Prostate gland (tissue), 2 donors: ENCODE measurements at regions not wholly inside any gene's neighbourhood (a gene's known extent, or its start where the extent isn't known, plus 50 kb on each side); places are given as distances from the start of the nearest gene placed in this dataset.

Experiments
- DNase-seq: peaks from one replicate; pipeline ENCODE4 v3.0.0-alpha.2; 2019; ENCODE audit warnings: low spot score
- H3K27ac ChIP-seq, 2 donors: fragments of 200-600 bp; sonication (generic); 2 replicates each; pipeline ENCODE4 v1.5.1; 2017 to 2019
- H3K27me3 ChIP-seq: fragments of 200-600 bp; sonication (generic); replicated peaks from 2 replicates; pipeline ENCODE4 v1.5.1; 2019; ENCODE audit not compliant: insufficient read depth
- H3K36me3 ChIP-seq, 2 donors: fragments of 200-600 bp; sonication (generic); 1 replicate in 1 of 2; 2 replicates in 1 of 2; pipeline versions ENCODE4 v1.5.1 to v1.8.1; 2017 to 2019
- H3K4me1 ChIP-seq: fragments of 200-600 bp; sonication (generic); replicated peaks from 2 replicates; pipeline ENCODE4 v1.5.1; 2019
- H3K4me3 ChIP-seq, 2 donors: fragments of 200-600 bp; sonication (generic); 2 replicates each; pipeline ENCODE4 v1.5.1; 2017 to 2019
- H3K9me3 ChIP-seq: fragments of 200-600 bp; sonication (generic); 2 replicates; pipeline ENCODE4 v1.5.1; 2017
- POLR2A ChIP-seq: fragments of 450-650 bp; IDR thresholded peaks from one replicate; pipeline ENCODE4 v1.6.1; 2016; ENCODE audit warnings: antibody characterized with exemption, mild to moderate bottlenecking
- POLR2AphosphoS5 ChIP-seq: sonication (generic); formaldehyde crosslinking; IDR thresholded peaks from one replicate; pipeline ENCODE4 v1.6.1; 2017; ENCODE audit warnings: antibody characterized with exemption
- WGBS: methylation state at CpG from one replicate; pipeline ENCODE4 v1.1.5; 2018; 5-methylcytosine and 5-hydroxymethylcytosine counted together
- intact Hi-C: fragments of 100-400 bp; cut with DNase I; formaldehyde crosslinking; loops from one replicate; pipeline ENCODE4 v1.14.2; 2022
- TF ChIP-seq, protein P1 (sequence below), 4 experiments: fragments of 200-600 bp in 2 of 4; fragments of 450-650 bp in 2 of 4; sonication (generic) in 2 of 4; IDR thresholded peaks; 1 replicate in 3 of 4; 2 replicates in 1 of 4; pipeline ENCODE4 v1.5.1; 2016 to 2019; ENCODE audit warnings: antibody characterized with exemption in 4 of 4, mild to moderate bottlenecking in 2 of 4, moderate library complexity in 2 of 4

DNA sequence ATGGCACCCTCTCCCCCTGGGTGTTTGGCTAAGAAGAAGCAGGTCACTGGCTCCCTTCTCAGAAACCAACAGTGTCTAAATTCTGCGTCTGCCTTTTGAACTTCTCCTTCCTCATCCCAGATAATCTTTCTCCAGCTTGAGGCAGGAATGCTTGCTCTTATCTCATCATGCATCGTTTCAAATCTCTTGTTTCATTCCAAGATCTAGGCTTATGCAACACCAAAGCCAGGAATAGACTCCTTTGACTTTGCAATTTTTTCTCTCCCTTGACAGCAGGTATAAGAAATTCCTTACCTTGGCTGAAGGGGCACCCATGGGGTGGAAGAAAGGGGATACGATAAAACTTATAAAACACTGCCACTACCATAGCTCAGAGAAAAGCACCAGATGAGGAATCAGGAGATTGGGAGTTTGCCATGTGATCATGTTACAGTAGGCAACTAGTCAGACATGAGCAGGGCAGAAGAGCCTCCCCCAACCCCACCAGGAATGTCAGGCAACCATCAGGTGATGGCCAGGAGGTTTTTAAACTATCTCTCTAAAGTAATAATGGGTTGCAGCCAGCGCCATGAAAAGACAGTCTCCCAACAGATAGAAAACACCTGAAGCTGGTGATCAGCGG is 498.9 kb downstream of the KLF12 start:
- no peak for DNase-seq
- Histone ChIP-seq H3K27ac (no peak overlapping the region), H3K4me3 (no peak overlapping the region), H3K36me3 (no peaks in the 10 kb centered on the region), H3K9me3 (no peaks in the 10 kb centered on the region), H3K27me3 (no peaks in the 10 kb centered on the region), H3K4me1 (no peaks in the 10 kb centered on the region)
- TF ChIP-seq POLR2AphosphoS5 (no peak), POLR2A (no peak)
- TF ChIP-seq, protein P1, sequence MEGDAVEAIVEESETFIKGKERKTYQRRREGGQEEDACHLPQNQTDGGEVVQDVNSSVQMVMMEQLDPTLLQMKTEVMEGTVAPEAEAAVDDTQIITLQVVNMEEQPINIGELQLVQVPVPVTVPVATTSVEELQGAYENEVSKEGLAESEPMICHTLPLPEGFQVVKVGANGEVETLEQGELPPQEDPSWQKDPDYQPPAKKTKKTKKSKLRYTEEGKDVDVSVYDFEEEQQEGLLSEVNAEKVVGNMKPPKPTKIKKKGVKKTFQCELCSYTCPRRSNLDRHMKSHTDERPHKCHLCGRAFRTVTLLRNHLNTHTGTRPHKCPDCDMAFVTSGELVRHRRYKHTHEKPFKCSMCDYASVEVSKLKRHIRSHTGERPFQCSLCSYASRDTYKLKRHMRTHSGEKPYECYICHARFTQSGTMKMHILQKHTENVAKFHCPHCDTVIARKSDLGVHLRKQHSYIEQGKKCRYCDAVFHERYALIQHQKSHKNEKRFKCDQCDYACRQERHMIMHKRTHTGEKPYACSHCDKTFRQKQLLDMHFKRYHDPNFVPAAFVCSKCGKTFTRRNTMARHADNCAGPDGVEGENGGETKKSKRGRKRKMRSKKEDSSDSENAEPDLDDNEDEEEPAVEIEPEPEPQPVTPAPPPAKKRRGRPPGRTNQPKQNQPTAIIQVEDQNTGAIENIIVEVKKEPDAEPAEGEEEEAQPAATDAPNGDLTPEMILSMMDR (IDR thresholded peaks at IDR 0.05) = no peak
- 64% methylated on average over 5 of the region's 5 CpGs for WGBS
- intact Hi-C loops = no loop called here

DNA sequence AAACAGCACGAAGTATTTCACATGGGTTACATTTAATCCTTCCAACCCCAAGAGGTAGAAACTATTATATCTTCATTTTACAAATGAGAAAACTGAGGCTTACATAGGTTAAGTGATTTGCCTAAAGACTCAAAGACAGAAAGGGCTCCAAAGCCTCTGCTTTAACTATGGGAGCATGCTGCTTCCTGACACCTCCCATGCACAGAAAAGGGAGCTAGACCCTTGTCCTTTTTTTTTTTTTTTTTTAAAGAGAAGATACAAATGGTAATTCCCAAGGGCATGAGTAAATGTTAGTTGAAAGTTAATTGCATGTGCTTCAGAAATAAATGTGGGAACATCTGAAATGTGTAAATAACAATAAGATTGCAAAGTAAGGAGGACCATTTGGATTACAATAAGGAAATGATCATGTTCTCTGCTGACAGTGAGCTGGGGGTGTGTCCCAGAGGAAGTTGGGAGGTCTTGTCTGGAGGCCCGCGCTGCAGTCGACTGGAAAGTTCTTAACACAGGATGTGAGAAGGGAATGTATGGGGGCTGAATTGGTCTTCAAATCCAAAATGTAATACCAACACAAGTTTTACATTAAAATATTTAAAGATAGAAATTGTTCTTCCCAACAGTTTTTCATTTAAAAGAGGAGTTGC is 500.3 kb downstream of the KLF12 start:
- H3K27ac ChIP-seq = no peak overlapping the region
- H3K4me1 ChIP-seq = no peaks in the 10 kb centered on the region
- 57% methylated on average over 4 of the region's 4 CpGs for WGBS
- TF ChIP-seq, protein P1 (IDR thresholded peaks at IDR 0.05) = no peak
- TF ChIP-seq POLR2A = no peak
- TF ChIP-seq POLR2AphosphoS5 = no peak
- no peaks in the 10 kb centered on the region for H3K27me3 ChIP-seq
- H3K36me3 ChIP-seq = no peaks in the 10 kb centered on the region
- H3K4me3 ChIP-seq = no peak overlapping the region
- no peak for DNase-seq
- no peaks in the 10 kb centered on the region for H3K9me3 ChIP-seq
- intact Hi-C loops = no loop called here

DNA sequence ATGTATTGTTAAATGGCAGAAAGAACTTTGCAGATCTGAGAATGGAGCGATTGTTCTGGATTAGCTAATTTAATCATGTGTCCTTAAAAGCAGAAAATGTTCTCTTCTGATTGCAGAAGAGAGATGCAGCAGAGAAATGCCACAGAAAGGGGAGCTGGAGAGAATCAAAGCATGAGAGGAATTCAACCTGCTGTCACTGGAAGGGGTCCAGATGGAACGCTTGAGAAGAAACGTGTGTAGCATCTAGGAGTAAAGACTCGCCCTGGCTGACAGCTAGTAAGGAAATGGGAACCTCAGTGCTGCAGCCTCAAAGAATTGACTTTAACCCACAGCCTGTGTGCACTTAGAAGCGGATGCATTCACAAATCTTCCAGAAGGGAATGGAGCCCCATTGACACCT is 502.8 kb downstream of the KLF12 start:
- H3K9me3 ChIP-seq = no peaks in the 10 kb centered on the region
- no peaks in the 10 kb centered on the region for H3K27me3 ChIP-seq
- no peak overlapping the region for H3K27ac ChIP-seq
- DNase-seq = no peak
- 49% methylated on average over 5 of the region's 5 CpGs for WGBS
- intact Hi-C loops = no loop called here
- TF ChIP-seq POLR2AphosphoS5 (no peak), POLR2A (no peak)
- TF ChIP-seq, protein P1 (IDR thresholded peaks at IDR 0.05) = no peak
- H3K36me3 ChIP-seq = no peaks in the 10 kb centered on the region
- no peak overlapping the region for H3K4me3 ChIP-seq
- H3K4me1 ChIP-seq = no peaks in the 10 kb centered on the region

DNA sequence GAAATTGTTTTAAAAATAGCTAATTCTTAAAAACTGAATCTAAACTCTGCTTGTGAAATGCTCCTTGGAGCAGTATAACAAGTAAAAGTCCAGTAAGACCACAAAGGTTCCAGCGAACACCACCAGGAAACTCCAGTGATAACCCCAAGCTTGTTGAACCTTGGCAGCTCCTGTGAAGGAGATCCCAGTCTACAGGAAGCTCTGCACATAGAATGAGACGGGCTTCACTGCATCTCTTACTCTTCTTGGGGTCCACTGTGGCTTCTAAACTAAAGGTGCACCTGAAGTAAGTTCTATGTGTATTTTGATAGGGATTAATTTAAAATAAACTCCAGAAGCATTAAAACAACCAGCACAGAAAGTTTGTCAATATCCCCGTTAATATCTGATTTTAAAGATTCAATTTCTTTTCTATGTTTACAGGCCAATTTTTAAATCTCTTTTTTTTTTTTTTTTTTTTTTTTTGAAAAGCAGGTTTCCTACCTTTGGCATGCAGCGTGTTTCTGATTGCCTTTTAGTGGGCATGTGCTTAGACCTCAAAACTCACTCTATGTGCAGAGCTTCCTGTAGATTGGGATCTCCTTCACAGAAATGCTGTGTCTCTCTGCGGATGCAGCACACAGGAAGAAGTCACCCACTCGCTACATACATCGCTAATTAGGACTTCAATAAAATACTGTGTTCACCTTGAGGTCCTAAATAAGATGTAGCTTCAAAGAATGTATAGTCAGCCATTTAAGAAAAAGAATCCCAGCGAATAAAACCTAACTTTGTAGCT is 508.5 kb downstream of the KLF12 start:
- no peak for TF ChIP-seq POLR2AphosphoS5
- no peak for TF ChIP-seq POLR2A
- TF ChIP-seq, protein P1 (IDR thresholded peaks at IDR 0.05) = no peak
- Histone ChIP-seq H3K36me3 (no peaks in the 10 kb centered on the region), H3K4me3 (no peak overlapping the region), H3K9me3 (no peaks in the 10 kb centered on the region), H3K27me3 (no peaks in the 10 kb centered on the region), H3K27ac (no peak overlapping the region), H3K4me1 (no peaks in the 10 kb centered on the region)
- WGBS = 88% methylated on average over 8 of the region's 8 CpGs
- intact Hi-C loops = no loop called here
- DNase-seq = no peak
